Left cardiac atrium (tissue), 4 donors: ENCODE measurements at regions not wholly inside any gene's neighbourhood (a gene's known extent, or its start where the extent isn't known, plus 50 kb on each side); places are given as distances from the start of the nearest gene placed in this dataset.
"Not testable (repeated sequence)": the region's sequence is repeated elsewhere in the genome, so short reads cannot be mapped to it uniquely, and the experiment has no call there.

Source experiments
- ATAC-seq, 2 donors: fragments of 200-7000 bp; cut with Tn5 transposase; one replicate each; pipeline ENCODE4 v1.9.1; 2020; ENCODE audit warnings: mild to moderate bottlenecking in 2 of 2, moderate library complexity in 2 of 2
- DNase-seq: peaks from one replicate; pipeline ENCODE4 v3.0.0-alpha.2; 2020
- intact Hi-C, 2 donors: fragments of 100-400 bp; cut with DNase I; formaldehyde crosslinking; loops; one replicate each; pipeline versions ENCODE4 v1.14.1 to v1.15.1; 2022 to 2023
- donor health status: DM: no; HTN: yes; CAD: no.
- donor health status: DM: no; HTN: yes; CAD: no; lungs with severe emphysema.
- donor health status: DM: yes; HTN: yes; CAD: no.
- donor health status: Dilated cardiomyopathy.

DNA sequence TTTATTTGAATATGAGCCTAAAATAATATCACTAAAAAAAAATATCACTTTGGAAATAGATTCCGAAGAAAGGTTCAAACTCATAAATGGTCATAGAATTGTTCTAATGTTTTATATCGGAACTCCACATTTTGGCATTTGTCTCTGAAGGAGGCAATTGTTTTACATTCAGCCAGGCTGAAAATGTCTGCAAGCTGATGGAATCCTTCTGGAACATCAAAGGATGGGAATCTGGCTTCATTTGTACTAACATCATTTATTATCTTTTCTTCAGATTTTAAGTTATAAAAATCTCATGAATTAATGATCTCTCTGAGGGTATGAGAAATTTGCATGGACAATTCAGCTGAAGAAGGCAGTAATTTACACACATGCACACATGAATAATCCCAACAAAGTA lies 251.4 kb upstream of the RGMA start:
- intact Hi-C loops: no loop called here
- no peak for DNase-seq
- ATAC-seq: no peak

GRCh38 chr15:93333796-93334195 lies 244.8 kb upstream of the RGMA start:
- ATAC-seq: peak; percentile 38 to 47
- intact Hi-C loops: loop anchor here in 1 of 2 donors (5.0 kb wide), 1 partner anchor 246 kb away; the partner anchor contains the start of gene RGMA

DNA sequence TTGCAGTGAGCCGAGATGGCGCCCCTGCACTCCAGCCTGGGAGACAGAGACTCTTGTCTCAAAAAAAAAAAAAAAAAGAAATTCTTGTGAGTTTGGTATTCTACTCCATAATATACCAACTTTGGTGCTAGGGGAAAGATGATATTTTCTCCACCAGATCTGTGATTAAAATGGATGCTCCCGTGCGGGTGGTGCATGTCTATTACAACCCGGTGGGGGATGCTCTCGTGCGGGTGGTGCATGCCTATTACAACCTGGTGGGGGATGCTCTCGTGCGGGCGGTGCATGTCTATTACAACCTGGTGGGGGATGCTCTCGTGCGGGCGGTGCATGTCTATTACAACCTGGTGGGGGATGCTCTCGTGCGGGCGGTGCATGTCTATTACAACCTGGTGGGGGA lies 244.1 kb upstream of the RGMA start:
- ATAC-seq, DNase-seq: not testable (repeated sequence)
- intact Hi-C loops: loop anchor here in 1 of 2 donors (5.0 kb wide), 1 partner anchor 246 kb away; the partner anchor contains the start of gene RGMA

More at GRCh38 chr15:93333796-93334195, 244.8 kb upstream of the RGMA start:
- no peak for DNase-seq

DNA sequence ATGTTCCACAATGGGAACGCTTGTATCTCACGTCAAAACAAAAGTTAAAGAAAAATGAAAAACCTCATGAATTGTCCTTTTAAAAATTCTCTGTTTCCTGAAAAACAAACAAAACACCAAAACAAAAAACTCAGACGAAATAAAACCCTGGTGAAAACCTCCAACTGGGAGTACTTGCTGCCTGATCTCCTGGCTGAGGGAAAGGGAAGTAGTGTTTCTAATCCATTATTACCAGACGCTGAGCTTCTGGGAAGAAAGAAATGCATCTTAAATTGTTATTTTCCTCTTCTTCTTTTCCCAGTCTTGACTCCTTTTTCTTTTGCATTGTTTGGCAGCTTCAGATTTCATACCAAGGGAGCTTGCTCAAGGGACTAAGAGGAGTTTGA lies 243.2 kb upstream of the RGMA start:
- DNase-seq: no peak
- no peak for ATAC-seq
- intact Hi-C loops: loop anchor here in 1 of 2 donors (5.0 kb wide), 1 partner anchor 245 kb away; the partner anchor contains the start of gene RGMA

GRCh38 chr15:93331545-93332167 lies 242.6 kb upstream of the RGMA start:
- ATAC-seq (peak in 1 of 2 donors; percentile 22), DNase-seq (no peak)
- intact Hi-C loops: loop anchor here in 1 of 2 donors (5.0 kb wide), 1 partner anchor 244 kb away; the partner anchor contains the start of gene RGMA

DNA sequence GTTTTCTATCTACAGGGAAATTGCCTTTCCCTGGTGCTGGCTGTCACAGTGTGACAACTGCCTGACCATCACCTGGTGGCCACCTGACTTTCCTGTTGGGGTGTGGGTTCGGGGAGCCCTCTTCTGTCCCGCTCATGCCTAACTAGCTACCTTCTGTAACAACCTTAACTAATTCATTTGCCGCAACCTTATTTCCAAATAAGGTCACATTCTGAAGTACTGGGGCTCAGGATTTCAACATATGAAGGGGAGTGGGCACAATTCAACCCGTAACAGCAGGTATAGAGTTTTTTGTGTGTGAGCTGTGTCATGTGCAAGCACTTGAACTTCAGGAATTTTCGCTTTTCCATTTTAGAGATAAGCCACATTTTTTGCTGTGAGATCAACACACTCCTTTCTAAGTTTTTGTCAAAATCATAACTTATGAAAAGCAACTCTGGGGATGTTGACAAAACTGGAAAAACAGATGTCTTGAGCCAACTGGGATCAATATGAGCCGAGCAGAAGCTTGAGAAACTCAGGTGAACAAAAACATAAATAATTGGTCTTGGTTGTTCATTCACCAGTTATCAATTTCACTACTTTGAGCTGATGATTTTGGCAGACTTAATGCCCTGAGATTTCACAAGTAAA lies 242.0 kb upstream of the RGMA start:
- ATAC-seq (peak in 1 of 2 donors; percentile 22), DNase-seq (no peak)
- intact Hi-C loops: loop anchor here in 1 of 2 donors (5.0 kb wide), 1 partner anchor 244 kb away; the partner anchor contains the start of gene RGMA

DNA sequence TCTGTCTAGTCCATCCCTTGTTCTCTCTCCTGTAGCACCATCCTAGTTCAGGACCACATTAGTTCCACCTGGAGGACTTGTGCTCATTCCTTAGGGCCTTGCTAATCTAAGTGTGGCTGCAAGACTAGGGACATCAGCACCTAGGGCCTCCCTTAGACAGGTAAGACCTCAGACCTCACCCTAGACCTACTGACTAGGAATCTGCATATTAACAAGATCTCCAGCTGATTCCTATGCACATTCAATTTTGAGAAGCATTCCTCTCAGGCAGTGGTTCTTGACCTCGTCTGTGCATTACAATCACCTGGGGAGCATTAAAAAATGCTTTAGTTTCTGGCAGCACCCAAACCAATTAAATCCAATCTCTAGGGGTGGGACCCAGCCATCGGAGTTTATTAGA lies 238.4 kb upstream of the RGMA start:
- ATAC-seq (no peak), DNase-seq (no peak)
- intact Hi-C loops: no loop called here

GRCh38 chr15:93324186-93324975 lies 235.4 kb upstream of the RGMA start:
- intact Hi-C loops: no loop called here
- no peak for DNase-seq
- no peak for ATAC-seq

DNA sequence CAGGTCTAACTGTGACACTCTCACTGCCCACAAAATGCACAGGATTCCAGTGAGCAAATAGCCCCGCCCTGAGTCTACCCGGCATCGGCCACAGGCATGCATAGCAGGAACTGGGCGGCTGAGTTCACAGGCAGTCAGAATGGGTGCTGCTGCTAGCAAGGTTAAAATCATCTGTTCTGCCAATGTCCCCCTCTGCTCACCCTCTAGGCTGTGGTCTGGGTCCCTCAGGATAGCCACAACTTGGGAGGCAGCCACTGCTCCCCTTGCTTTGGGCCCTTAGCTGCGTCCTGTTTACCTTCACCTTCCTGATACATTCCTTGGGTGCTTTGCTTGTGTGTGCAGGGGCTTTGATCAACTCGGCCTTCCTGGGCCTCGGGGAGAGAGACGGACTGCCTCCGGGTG lies 232.9 kb upstream of the RGMA start:
- intact Hi-C loops: no loop called here
- no peak for DNase-seq

DNA sequence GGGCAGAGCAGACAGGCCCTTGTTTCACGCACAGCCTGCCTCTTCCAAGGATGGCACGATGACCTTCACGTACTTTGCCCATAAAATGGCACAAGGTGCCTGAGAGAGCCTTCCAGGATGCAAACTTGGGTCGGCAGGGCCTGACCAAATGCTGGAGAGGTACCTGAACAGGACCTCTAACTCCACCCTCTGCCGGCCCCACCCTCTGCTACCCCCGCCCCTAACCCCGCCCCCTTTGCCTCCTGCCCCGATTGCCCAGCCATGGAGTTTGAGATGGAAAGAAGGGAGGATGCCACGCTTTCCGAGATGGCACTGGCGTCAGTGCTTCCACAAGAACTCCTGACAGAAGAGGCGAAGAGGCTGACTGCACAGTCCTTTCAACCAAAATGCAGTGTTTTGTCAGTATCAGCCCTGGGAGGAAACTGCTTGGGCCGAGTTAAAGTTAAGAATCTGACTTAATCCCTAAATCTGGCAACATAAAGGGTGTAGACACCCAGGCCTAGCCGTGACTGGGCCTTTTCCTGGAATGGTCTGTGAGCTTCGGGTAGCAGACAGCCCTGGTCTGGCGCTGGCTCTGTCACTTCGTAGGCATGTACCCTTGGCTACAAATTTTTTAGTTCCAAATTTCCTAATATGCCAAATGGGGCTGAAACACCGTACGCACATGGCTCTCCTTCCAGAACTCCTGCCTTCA lies 230.3 kb upstream of the RGMA start:
- DNase-seq: no peak
- intact Hi-C loops: no loop called here
- no peak for ATAC-seq

More for the DNA sequence above, 232.9 kb upstream of the RGMA start:
- peak in 1 of 2 donors; percentile 24 for ATAC-seq

GRCh38 chr15:93317772-93318171 lies 228.8 kb upstream of the RGMA start:
- intact Hi-C loops: no loop called here
- DNase-seq: no peak
- no peak for ATAC-seq

DNA sequence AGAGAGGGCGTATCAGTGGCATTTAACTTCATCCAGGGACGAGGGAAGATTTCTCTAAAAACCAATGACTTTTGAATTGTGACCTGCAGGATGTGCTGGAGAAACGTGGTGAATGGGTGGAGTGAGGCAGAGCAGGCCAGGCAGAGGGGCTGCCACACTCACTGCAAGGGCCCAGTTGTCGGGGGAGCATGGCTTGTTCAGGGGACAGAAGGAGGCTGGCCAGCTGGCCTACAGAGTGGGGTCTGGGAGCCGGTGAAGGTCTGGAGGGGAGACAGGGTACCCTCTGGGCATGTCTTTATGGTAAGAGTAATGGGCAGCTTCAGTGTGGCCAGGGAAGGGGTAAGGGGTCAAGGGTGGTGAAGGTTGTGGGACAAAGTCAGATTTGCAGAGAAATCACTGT lies 225.2 kb upstream of the RGMA start:
- DNase-seq: no peak
- ATAC-seq: no peak
- intact Hi-C loops: no loop called here

DNA sequence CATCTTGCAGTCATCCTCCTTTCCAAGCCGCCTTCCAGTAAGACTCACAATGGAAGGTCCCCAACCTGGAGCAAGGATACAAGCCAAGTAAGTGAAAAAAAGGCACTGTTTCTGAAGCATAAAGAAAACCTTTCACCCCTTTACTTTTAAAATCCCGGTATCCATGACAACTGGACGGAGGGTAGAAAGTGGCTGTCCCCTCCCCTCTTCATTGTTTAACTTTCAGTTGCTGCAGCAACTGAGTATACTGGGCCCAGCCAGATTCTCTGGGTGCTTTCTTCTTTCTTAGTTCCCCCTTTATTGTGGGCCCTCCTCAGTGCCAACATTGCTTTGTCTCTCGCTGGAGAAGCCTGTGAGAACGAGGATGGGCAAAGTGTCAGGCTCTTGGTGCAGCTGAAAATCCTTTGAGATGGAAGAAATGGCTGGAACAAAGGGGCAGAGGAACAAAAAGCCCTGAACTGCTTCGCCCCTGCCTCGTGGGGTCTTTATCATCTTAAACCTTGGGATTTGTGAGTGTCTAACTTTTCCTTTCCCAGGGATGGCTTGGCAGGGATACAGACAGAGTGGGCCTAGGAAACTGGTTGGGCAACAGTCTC lies 224.0 kb upstream of the RGMA start:
- intact Hi-C loops: no loop called here
- DNase-seq (no peak), ATAC-seq (no peak)

DNA sequence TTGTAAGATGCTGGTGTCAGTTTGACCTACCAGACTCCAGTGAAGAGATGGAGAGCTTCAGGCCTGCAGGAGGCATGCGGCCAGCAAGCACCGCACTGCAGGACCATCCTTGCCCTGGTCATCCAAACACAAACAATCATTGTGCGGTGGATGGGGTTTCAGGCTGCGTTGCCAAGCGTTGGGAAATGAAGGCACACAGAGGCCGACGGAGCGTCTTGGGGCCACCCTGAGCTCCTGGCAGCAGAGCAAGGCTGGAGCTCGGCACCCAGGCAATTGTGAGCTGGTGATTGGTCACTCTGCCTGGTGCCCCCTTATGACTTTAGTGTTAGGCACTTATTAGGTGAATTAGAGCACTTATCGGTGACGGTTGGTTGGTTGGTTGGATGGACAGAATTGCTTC lies 222.6 kb upstream of the RGMA start:
- no peak for ATAC-seq

GRCh38 chr15:93308026-93308690 lies 219.1 kb upstream of the RGMA start:
- intact Hi-C loops: no loop called here
- no peak for ATAC-seq

More for the DNA sequence above, 222.6 kb upstream of the RGMA start:
- no peak for DNase-seq
- intact Hi-C loops: no loop called here

GRCh38 chr15:93307513-93307912 lies 218.5 kb upstream of the RGMA start:
- intact Hi-C loops: no loop called here
- DNase-seq (no peak), ATAC-seq (no peak)

More at GRCh38 chr15:93308026-93308690, 219.1 kb upstream of the RGMA start:
- no peak for DNase-seq

- ATAC-seq: no peak
- intact Hi-C loops: no loop called here
- DNase-seq: no peak
These were observed 216.3 kb upstream of the RGMA start for GRCh38 chr15:93305306-93305705.

DNA sequence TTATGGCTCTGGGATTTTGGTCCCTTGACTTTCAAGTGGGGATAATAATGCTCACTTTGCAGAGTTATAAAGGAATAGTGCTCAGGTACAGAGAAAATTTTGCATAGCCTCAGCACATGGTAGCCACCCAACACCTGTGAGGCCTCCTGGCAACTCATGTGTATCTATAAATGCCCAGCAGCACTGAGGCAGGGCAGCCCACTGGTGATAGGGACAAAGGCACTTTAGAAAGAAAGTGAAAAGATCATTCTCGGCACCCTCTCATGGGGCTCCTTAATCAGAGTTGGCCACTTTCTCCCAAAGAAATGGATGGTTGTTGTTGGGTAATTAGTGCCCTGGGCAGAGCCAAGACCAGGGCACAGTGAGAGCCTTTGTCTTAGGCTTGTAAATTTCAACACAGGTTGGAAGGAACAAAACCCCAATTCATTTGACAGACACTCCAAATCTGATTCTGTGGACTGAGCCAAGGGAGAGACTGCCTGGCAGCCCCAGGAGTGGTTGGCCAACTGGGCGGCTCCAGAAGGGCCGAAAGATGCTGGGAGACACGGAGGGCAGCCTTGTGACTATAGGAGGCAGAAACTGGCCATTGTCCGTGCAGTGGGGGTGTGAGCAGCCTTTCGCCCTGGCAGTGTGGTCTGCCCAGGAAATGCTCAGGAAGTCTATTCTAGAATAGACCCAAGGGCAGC lies 213.2 kb upstream of the RGMA start:
- ATAC-seq (peak in 1 of 2 donors; percentile 62), DNase-seq (no peak)
- intact Hi-C loops: no loop called here
